HEK293 (cell line): ENCODE measurements at regions not wholly inside any gene's neighbourhood (a gene's known extent, or its start where the extent isn't known, plus 50 kb on each side); places are given as distances from the start of the nearest gene placed in this dataset.
"Not testable (repeated sequence)": the region's sequence is repeated elsewhere in the genome, so short reads cannot be mapped to it uniquely, and the experiment has no call there.

ENCODE experiments used
- CTCF ChIA-PET: fragments of 350-600 bp; formaldehyde crosslinking; extraction: SDS; loops from one replicate; lab custom pipeline; 2021; ENCODE audit warnings: antibody characterized with exemption; lab: Yijun Ruan, JAX
- POLR2A ChIA-PET: fragments of 300-600 bp; formaldehyde crosslinking; extraction: SDS; loops from one replicate; lab custom pipeline; 2020; ENCODE audit warnings: antibody characterized with exemption, inconsistent platforms; lab: Yijun Ruan, JAX
- H3K27ac ChIP-seq: fragments of 200-500 bp; sonication (Bioruptor generic); 2 replicates; pipeline ENCODE4 v1.5.1; 2014; ENCODE audit warnings: low read depth, low read length, control low read depth, inconsistent platforms; ENCODE audit errors: extremely low read depth
- H3K36me3 ChIP-seq, 2 experiments: fragments of 200-500 bp in 1 of 2; sonication (Bioruptor generic) in 1 of 2; 1 replicate in 1 of 2; 2 replicates in 1 of 2; pipeline ENCODE4 v1.5.1; 2014 to 2017; ENCODE audit warnings: inconsistent platforms in 2 of 2, low read length in 2 of 2; ENCODE audit not compliant: control insufficient read depth in 2 of 2, insufficient read depth in 1 of 2
- H3K4me1 ChIP-seq: fragments of 200-500 bp; sonication (Bioruptor generic); 2 replicates; pipeline ENCODE4 v1.5.1; 2014; ENCODE audit warnings: mild to moderate bottlenecking, low read length, inconsistent platforms; ENCODE audit not compliant: control insufficient read depth, insufficient read depth
- H3K4me3 ChIP-seq: 2 replicates; pipeline ENCODE4 v1.5.1; 2011; ENCODE audit warnings: low read depth, mild to moderate bottlenecking, control low read depth, low read length, moderate library complexity
- H3K9me3 ChIP-seq: fragments of 200-500 bp; sonication (Bioruptor generic); 2 replicates; pipeline ENCODE4 v1.5.1; 2014; ENCODE audit warnings: low read depth, low read length, inconsistent platforms; ENCODE audit not compliant: control insufficient read depth, insufficient read depth
- BCL11A ChIP-seq: fragments of 450-650 bp; formaldehyde crosslinking; IDR thresholded peaks from 2 replicates; pipeline ENCODE4 v1.5.1; 2016; ENCODE audit warnings: low read depth, missing biosample characterization, missing genetic modification characterization
- GLIS2 ChIP-seq: fragments of 450-650 bp; formaldehyde crosslinking; IDR thresholded peaks from 2 replicates; pipeline ENCODE4 v1.5.1; 2016; ENCODE audit warnings: missing biosample characterization, missing genetic modification characterization
- IKZF3 ChIP-seq: fragments of 450-650 bp; IDR thresholded peaks from 2 replicates; pipeline ENCODE4 v1.5.0; 2018; ENCODE audit warnings: missing biosample characterization, mild to moderate bottlenecking, missing genetic modification characterization, moderate library complexity
- KLF16 ChIP-seq: fragments of 450-650 bp; formaldehyde crosslinking; IDR thresholded peaks from 2 replicates; pipeline ENCODE4 v1.5.1; 2017; ENCODE audit warnings: missing biosample characterization, missing genetic modification characterization
- KLF8 ChIP-seq: fragments of 450-650 bp; formaldehyde crosslinking; IDR thresholded peaks from 2 replicates; pipeline ENCODE4 v1.5.1; 2016; ENCODE audit warnings: missing biosample characterization, missing genetic modification characterization
- MZF1 ChIP-seq: fragments of 450-650 bp; formaldehyde crosslinking; IDR thresholded peaks from 2 replicates; pipeline ENCODE4 v1.5.1; 2017; ENCODE audit warnings: missing biosample characterization, missing genetic modification characterization, borderline replicate concordance
- PRDM10 ChIP-seq: fragments of 450-650 bp; formaldehyde crosslinking; IDR thresholded peaks from 2 replicates; pipeline ENCODE4 v1.5.1; 2016; ENCODE audit warnings: missing biosample characterization, missing genetic modification characterization
- YY2 ChIP-seq: fragments of 450-650 bp; formaldehyde crosslinking; IDR thresholded peaks from 2 replicates; pipeline ENCODE4 v1.5.1; 2016; ENCODE audit warnings: missing biosample characterization, missing genetic modification characterization
- ZBTB48 ChIP-seq: fragments of 450-650 bp; formaldehyde crosslinking; IDR thresholded peaks from 2 replicates; pipeline ENCODE4 v1.5.1; 2016; ENCODE audit warnings: missing biosample characterization, missing genetic modification characterization
- ZBTB7A ChIP-seq: fragments of 450-650 bp; formaldehyde crosslinking; IDR thresholded peaks from 2 replicates; pipeline ENCODE4 v1.5.1; 2016; ENCODE audit warnings: low read depth, missing biosample characterization, missing genetic modification characterization
- ZNF132 ChIP-seq: fragments of 450-650 bp; formaldehyde crosslinking; IDR thresholded peaks from 2 replicates; pipeline ENCODE4 v1.5.1; 2017; ENCODE audit warnings: missing biosample characterization, missing genetic modification characterization, borderline replicate concordance
- ZNF19 ChIP-seq: fragments of 450-650 bp; formaldehyde crosslinking; IDR thresholded peaks from 2 replicates; pipeline ENCODE4; 2016; ENCODE audit warnings: missing biosample characterization, missing genetic modification characterization, low read depth
- ZNF248 ChIP-seq: fragments of 450-650 bp; formaldehyde crosslinking; IDR thresholded peaks from 2 replicates; pipeline ENCODE4 v1.5.1; 2017; ENCODE audit warnings: missing biosample characterization, missing genetic modification characterization
- ZNF274 ChIP-seq, 2 experiments: fragments of 200-500 bp in 1 of 2; fragments of 450-650 bp in 1 of 2; sonication (Bioruptor generic) in 1 of 2; formaldehyde crosslinking in 1 of 2; IDR thresholded peaks; 2 replicates each; pipeline versions ENCODE4 v1.5.1 to v1.6.1; 2014 to 2016; ENCODE audit warnings: borderline replicate concordance in 1 of 2, inconsistent platforms in 1 of 2, low read length in 1 of 2, missing biosample characterization in 1 of 2, missing genetic modification characterization in 1 of 2
- ZNF292 ChIP-seq: fragments of 450-650 bp; formaldehyde crosslinking; IDR thresholded peaks from 2 replicates; pipeline ENCODE4 v1.5.1; 2016; ENCODE audit warnings: low read depth, missing biosample characterization, missing genetic modification characterization, borderline replicate concordance
- ZNF37A ChIP-seq: fragments of 450-650 bp; IDR thresholded peaks from 2 replicates; pipeline ENCODE4 v1.5.1; 2018; ENCODE audit warnings: missing biosample characterization, missing genetic modification characterization
- ZNF501 ChIP-seq: fragments of 450-650 bp; formaldehyde crosslinking; IDR thresholded peaks from 2 replicates; pipeline ENCODE4 v1.5.1; 2016; ENCODE audit warnings: missing biosample characterization, missing genetic modification characterization
- ZNF571 ChIP-seq: fragments of 450-650 bp; formaldehyde crosslinking; IDR thresholded peaks from 2 replicates; pipeline ENCODE4 v1.5.0; 2017; ENCODE audit warnings: missing biosample characterization, missing genetic modification characterization
- ZNF600 ChIP-seq: fragments of 450-650 bp; formaldehyde crosslinking; IDR thresholded peaks from 2 replicates; pipeline ENCODE4 v1.5.1; 2016; ENCODE audit warnings: missing biosample characterization, missing genetic modification characterization

GRCh38 chr9:104232781-104233341 is 138.8 kb downstream of the SMC2 start (continued):
- TF ChIP-seq ZNF19, result no peak
- TF ChIP-seq ZNF501 (tag by site-specific recombination), result no peak
- TF ChIP-seq, all 188 proteins: peak for 0

- ChIA-PET POLR2A (no interaction called here), CTCF (interaction anchor here (0.7 kb wide), 1 partner anchor 367 kb away, joined by 3 read pairs; no protein-coding TSS in a partner anchor)
- H3K4me3 ChIP-seq, result no peak overlapping the region
- TF ChIP-seq GLIS2 (no peak), ZNF600 (tag by site-specific recombination) (no peak), ZNF132 (tag by site-specific recombination) (no peak), ZNF37A (tag by site-specific recombination) (no peak), BCL11A (tag by site-specific recombination) (no peak), ZNF292 (tag by site-specific recombination) (no peak), ZBTB7A (tag by site-specific recombination) (no peak), ZNF274 (IDR thresholded peaks at IDR 0.05; ENCODE audit: low read length) (no peak), ZNF274 (tag by site-specific recombination; IDR thresholded peaks at IDR 0.05; ENCODE audit: borderline replicate concordance) (no peak), ZNF248 (tag by site-specific recombination) (no peak), ZNF571 (tag by site-specific recombination) (no peak), MZF1 (tag by site-specific recombination) (no peak), KLF8 (tag by site-specific recombination) (no peak), IKZF3 (tag by site-specific recombination) (no peak), KLF16 (tag by site-specific recombination) (no peak), YY2 (tag by site-specific recombination) (no peak), PRDM10 (tag by site-specific recombination) (no peak), ZBTB48 (tag by site-specific recombination) (no peak)
- H3K9me3 ChIP-seq, result no peaks in the 10 kb centered on the region
- H3K36me3 ChIP-seq, result no peaks in the 10 kb centered on the region
- H3K4me1 ChIP-seq, result no peaks in the 10 kb centered on the region
- no peak overlapping the region for H3K27ac ChIP-seq
Measured at GRCh38 chr9:104233366-104233765, 139.3 kb downstream of the SMC2 start.

- H3K36me3 ChIP-seq, CTCF ChIA-PET, H3K9me3 ChIP-seq, H3K27ac ChIP-seq, POLR2A ChIA-PET, H3K4me1 ChIP-seq, H3K4me3 ChIP-seq: not testable (repeated sequence)
Measured at GRCh38 chr9:104234632-104235337, 140.7 kb downstream of the SMC2 start.

GRCh38 chr9:104235347-104236120 is 141.4 kb downstream of the SMC2 start:
- H3K9me3 ChIP-seq, POLR2A ChIA-PET, H3K4me3 ChIP-seq, H3K36me3 ChIP-seq, H3K27ac ChIP-seq, CTCF ChIA-PET, H3K4me1 ChIP-seq: not testable (repeated sequence)
